Upper lobe of left lung (tissue), 4 donors: ENCODE measurements at regions not wholly inside any gene's neighbourhood (a gene's known extent, or its start where the extent isn't known, plus 50 kb on each side); places are given as distances from the start of the nearest gene placed in this dataset.
"Not testable (repeated sequence)": the region's sequence is repeated elsewhere in the genome, so short reads cannot be mapped to it uniquely, and the experiment has no call there.

ENCODE experiments used
- CTCF ChIP-seq, 6 experiments: fragments of 450-650 bp in 4 of 6; fragments of 200-600 bp in 2 of 6; sonication (generic) in 2 of 6; IDR thresholded peaks; one replicate each; pipeline ENCODE4 v1.5.1; 2016 to 2019; ENCODE audit warnings: antibody characterized with exemption in 6 of 6
- POLR2AphosphoS5 ChIP-seq, 2 donors: sonication (generic); formaldehyde crosslinking; IDR thresholded peaks; one replicate each; pipeline ENCODE4 v1.5.1; 2017; ENCODE audit warnings: antibody characterized with exemption in 2 of 2

GRCh38 chr1:47504840-47505239 is 67.0 kb downstream of the FOXD2 start:
- not testable (repeated sequence) for TF ChIP-seq CTCF, POLR2AphosphoS5 (IDR thresholded peaks at IDR 0.05)
